ENCODE measurements at regions not wholly inside any gene's neighbourhood (a gene's known extent, or its start where the extent isn't known, plus 50 kb on each side); places are given as distances from the start of the nearest gene placed in this dataset.

DNA sequence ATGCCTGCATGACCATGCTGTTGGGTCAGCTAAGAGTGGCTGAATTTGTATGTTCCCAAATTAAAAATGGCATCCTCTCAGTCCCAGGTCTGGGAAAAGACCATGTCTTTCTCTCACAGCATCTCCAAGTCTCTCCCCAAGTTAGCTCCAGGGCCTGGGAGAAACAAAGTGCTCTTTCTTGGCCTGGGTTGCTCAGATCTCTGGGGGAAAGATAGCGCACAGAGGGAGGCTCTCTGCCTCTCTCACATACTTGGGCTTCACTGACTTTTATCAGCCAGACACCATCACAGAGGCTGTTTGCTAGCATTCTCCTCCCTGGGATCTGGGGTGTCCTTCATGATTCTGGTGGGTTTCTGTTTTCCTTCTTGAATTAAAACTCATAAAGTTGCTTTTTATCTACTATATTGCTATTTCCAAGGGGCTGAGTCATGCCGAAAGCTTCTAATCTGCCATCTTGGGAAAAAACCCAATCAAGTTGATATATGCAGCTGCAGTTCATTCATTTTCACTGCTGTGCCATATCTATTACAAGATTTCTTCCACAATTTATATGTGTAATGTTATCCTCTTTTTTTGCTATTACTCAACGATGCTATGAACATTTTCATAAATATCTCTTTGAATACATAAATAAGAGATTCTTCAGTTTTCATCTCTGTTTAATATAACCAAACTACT lies 190.2 kb downstream of the MOXD1 start:
- TF ChIP-seq POLR2A (IDR thresholded peaks at IDR 0.05) = no peak
- TF ChIP-seq, protein P1, sequence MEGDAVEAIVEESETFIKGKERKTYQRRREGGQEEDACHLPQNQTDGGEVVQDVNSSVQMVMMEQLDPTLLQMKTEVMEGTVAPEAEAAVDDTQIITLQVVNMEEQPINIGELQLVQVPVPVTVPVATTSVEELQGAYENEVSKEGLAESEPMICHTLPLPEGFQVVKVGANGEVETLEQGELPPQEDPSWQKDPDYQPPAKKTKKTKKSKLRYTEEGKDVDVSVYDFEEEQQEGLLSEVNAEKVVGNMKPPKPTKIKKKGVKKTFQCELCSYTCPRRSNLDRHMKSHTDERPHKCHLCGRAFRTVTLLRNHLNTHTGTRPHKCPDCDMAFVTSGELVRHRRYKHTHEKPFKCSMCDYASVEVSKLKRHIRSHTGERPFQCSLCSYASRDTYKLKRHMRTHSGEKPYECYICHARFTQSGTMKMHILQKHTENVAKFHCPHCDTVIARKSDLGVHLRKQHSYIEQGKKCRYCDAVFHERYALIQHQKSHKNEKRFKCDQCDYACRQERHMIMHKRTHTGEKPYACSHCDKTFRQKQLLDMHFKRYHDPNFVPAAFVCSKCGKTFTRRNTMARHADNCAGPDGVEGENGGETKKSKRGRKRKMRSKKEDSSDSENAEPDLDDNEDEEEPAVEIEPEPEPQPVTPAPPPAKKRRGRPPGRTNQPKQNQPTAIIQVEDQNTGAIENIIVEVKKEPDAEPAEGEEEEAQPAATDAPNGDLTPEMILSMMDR (IDR thresholded peaks at IDR 0.05) = no peak
- WGBS, 2 donors = 74 to 92% methylated on average over 3 of the region's 3 CpGs
- DNase-seq (ENCODE audit: low spot score in 2 of 2) = no peak
- H3K4me3 ChIP-seq (ENCODE audit: low read depth, poor library complexity, severe bottlenecking) = no peak overlapping the region
- intact Hi-C loops (cut with DNase I; ENCODE audit: low total_unique reads) = loop anchor here (5.0 kb wide), 1 partner anchor 1991 kb away; no protein-coding TSS in a partner anchor

DNA sequence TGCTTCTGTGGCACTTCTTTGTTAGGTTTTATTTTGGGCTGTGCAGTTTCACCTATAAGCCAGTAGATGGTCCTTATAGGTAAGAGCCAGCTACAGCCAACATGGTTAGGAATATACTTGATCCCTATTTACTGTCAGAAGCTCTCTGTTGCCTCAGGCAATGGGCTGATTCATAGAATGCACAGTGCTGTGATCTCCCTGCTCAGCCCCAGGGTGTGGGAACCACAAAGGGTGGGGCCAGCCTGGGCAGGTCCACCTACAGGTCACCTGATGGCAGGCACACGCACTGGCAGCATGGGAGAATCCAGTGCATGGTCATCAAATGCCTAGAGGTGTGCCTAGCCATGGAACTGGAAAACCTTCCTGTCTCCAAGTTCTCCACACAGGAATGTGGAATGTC lies 191.9 kb downstream of the MOXD1 start:
- H3K4me3 ChIP-seq (ENCODE audit: low read depth, poor library complexity, severe bottlenecking) = no peak overlapping the region
- TF ChIP-seq, protein P1 (IDR thresholded peaks at IDR 0.05) = no peak
- TF ChIP-seq POLR2A (IDR thresholded peaks at IDR 0.05) = no peak
- WGBS, 2 donors = 38 to 71% methylated on average over 1 of the region's 1 CpG
- intact Hi-C loops (cut with DNase I; ENCODE audit: low total_unique reads) = no loop called here
- DNase-seq (ENCODE audit: low spot score in 2 of 2) = no peak

DNA sequence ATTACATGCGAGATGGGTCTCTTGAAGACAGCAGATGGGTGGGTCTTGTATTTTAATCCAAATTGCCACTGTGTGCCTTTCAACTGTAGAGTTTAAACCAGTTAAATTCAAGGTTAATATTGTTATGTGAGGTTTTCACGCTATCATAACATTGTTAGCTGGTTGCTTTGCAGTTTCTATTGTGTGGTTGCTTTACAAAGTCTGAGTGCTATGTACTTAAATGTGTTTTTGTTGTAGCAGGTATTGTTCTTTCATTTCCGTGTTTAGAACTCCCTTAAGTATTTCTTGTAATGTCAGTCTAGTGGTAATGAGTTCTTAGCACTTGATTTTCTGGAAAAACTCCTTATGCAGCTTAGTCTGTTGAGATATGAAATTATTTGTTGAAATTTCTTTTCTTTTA lies 193.3 kb downstream of the MOXD1 start:
- intact Hi-C loops (cut with DNase I; ENCODE audit: low total_unique reads) = no loop called here
- 80 to 86% methylated on average over 3 of the region's 3 CpGs for WGBS, 2 donors
- no peak for TF ChIP-seq POLR2A (IDR thresholded peaks at IDR 0.05)
- TF ChIP-seq, protein P1 (IDR thresholded peaks at IDR 0.05) = no peak
- no peak overlapping the region for H3K4me3 ChIP-seq (ENCODE audit: low read depth, poor library complexity, severe bottlenecking)
- DNase-seq (ENCODE audit: low spot score in 2 of 2) = no peak

DNA sequence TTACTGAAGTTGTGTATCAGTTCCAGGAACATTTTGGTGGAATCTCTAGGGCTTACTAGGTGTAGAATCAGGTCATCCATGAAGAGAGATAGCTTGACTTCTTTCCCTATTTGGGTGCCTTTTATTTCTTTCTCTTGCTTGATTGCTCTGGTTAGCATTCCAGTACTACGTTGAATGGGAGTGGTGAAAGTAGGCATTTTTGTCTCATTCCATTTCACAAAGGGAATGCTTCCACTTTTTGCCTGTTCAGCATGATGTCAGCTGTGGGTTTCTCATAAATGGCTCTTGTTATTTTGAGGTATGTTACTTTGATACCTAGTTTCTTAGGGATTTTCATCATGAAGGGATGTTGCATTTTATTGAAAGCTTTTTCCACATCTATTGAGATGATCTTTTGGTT lies 195.3 kb downstream of the MOXD1 start:
- no peak for TF ChIP-seq POLR2A (IDR thresholded peaks at IDR 0.05)
- TF ChIP-seq, protein P1 (IDR thresholded peaks at IDR 0.05) = no peak
- H3K4me3 ChIP-seq (ENCODE audit: low read depth, poor library complexity, severe bottlenecking) = no peak overlapping the region
- WGBS, 2 donors = 69 to 81% methylated on average over 1 of the region's 1 CpG
- DNase-seq (ENCODE audit: low spot score in 2 of 2) = no peak
- intact Hi-C loops (cut with DNase I; ENCODE audit: low total_unique reads) = no loop called here

DNA sequence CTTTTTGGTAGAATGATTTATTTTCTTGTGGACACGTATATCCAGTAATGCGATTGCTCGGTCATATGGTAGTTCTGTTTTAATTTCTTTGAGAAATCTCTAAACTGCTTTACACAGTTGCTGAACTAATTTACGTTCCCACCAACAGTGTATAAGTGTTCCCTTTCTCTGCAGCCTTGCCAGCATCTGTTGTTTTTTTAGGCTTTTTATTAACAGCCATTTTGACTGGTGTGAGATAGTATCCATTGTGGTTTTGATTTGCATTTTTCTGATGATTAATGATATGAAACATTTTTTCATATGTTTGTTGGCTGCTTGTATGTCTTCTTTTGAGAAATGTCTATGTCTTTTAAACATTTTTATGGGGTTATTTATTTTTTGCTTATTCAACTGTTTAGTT lies 196.7 kb downstream of the MOXD1 start:
- WGBS, 2 donors = 74 to 94% methylated on average over 4 of the region's 4 CpGs
- DNase-seq (ENCODE audit: low spot score in 2 of 2) = no peak
- intact Hi-C loops (cut with DNase I; ENCODE audit: low total_unique reads) = no loop called here
- no peak overlapping the region for H3K4me3 ChIP-seq (ENCODE audit: low read depth, poor library complexity, severe bottlenecking)
- TF ChIP-seq, protein P1 (IDR thresholded peaks at IDR 0.05) = no peak

DNA sequence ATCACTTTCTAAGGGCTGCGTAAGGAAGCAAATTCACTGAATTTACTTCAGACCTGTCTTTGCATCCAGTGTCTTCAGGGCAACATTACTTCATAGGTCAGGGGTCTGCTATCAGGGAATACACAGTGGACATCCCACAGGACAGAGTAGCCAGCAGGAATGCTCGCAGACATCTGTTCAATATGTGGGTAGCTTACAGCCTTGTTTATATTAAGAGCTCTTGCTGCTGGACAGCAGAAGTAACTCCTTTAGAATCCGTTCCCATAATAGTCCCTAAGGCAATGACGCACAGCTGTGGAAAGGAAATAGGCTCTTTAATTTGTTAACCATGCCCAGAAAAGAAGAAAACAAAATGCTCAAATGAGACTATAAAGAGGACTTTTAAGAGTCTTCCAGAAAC lies 198.7 kb downstream of the MOXD1 start:
- no peak for DNase-seq (ENCODE audit: low spot score in 2 of 2)
- TF ChIP-seq, protein P1 (IDR thresholded peaks at IDR 0.05) = no peak
- TF ChIP-seq POLR2A (IDR thresholded peaks at IDR 0.05) = no peak
- intact Hi-C loops (cut with DNase I; ENCODE audit: low total_unique reads) = no loop called here
- no peak overlapping the region for H3K4me3 ChIP-seq (ENCODE audit: low read depth, poor library complexity, severe bottlenecking)
- WGBS, 2 donors = 51 to 61% methylated on average over 4 of the region's 4 CpGs

Data from lower leg skin (tissue), 4 donors.